ENCODE measurements at regions not wholly inside any gene's neighbourhood (a gene's known extent, or its start where the extent isn't known, plus 50 kb on each side); places are given as distances from the start of the nearest gene placed in this dataset.

GRCh38 chr14:86039176-86039575 lies 509.2 kb downstream of the FLRT2 start:
- DNase-seq (ENCODE audit: low read depth, low spot score) (no peak), ATAC-seq (no peak)
- H3K36me3 ChIP-seq (ENCODE audit: control insufficient read depth, insufficient read depth, low read length) = no peaks in the 10 kb centered on the region
- TF ChIP-seq, protein P1, sequence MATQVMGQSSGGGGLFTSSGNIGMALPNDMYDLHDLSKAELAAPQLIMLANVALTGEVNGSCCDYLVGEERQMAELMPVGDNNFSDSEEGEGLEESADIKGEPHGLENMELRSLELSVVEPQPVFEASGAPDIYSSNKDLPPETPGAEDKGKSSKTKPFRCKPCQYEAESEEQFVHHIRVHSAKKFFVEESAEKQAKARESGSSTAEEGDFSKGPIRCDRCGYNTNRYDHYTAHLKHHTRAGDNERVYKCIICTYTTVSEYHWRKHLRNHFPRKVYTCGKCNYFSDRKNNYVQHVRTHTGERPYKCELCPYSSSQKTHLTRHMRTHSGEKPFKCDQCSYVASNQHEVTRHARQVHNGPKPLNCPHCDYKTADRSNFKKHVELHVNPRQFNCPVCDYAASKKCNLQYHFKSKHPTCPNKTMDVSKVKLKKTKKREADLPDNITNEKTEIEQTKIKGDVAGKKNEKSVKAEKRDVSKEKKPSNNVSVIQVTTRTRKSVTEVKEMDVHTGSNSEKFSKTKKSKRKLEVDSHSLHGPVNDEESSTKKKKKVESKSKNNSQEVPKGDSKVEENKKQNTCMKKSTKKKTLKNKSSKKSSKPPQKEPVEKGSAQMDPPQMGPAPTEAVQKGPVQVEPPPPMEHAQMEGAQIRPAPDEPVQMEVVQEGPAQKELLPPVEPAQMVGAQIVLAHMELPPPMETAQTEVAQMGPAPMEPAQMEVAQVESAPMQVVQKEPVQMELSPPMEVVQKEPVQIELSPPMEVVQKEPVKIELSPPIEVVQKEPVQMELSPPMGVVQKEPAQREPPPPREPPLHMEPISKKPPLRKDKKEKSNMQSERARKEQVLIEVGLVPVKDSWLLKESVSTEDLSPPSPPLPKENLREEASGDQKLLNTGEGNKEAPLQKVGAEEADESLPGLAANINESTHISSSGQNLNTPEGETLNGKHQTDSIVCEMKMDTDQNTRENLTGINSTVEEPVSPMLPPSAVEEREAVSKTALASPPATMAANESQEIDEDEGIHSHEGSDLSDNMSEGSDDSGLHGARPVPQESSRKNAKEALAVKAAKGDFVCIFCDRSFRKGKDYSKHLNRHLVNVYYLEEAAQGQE (IDR thresholded peaks at IDR 0.05; ENCODE audit: insufficient read depth in 1 of 2, low read depth in 2 of 2, low read length in 1 of 2) = no peak
- no peak for TF ChIP-seq TCF7L2 (IDR thresholded peaks at IDR 0.05; ENCODE audit: low read depth, low read length)
- TF ChIP-seq POLR2AphosphoS5 (IDR thresholded peaks at IDR 0.05; ENCODE audit: low read depth, low read length) = no peak
- TF ChIP-seq, protein P2, sequence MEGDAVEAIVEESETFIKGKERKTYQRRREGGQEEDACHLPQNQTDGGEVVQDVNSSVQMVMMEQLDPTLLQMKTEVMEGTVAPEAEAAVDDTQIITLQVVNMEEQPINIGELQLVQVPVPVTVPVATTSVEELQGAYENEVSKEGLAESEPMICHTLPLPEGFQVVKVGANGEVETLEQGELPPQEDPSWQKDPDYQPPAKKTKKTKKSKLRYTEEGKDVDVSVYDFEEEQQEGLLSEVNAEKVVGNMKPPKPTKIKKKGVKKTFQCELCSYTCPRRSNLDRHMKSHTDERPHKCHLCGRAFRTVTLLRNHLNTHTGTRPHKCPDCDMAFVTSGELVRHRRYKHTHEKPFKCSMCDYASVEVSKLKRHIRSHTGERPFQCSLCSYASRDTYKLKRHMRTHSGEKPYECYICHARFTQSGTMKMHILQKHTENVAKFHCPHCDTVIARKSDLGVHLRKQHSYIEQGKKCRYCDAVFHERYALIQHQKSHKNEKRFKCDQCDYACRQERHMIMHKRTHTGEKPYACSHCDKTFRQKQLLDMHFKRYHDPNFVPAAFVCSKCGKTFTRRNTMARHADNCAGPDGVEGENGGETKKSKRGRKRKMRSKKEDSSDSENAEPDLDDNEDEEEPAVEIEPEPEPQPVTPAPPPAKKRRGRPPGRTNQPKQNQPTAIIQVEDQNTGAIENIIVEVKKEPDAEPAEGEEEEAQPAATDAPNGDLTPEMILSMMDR (IDR thresholded peaks at IDR 0.05) = no peak
- TF ChIP-seq SIN3A (IDR thresholded peaks at IDR 0.05; ENCODE audit: borderline replicate concordance, insufficient read depth, low read depth, low read length) = no peak
- no TSS peak for BruUV-seq (replicated peaks)
- no peak overlapping the region for H3K4me3 ChIP-seq (ENCODE audit: low read depth in 2 of 2, low read length in 2 of 2)
- intact Hi-C loops (cut with micrococcal nuclease; ENCODE audit: unreplicated experiment) (no loop called here), in situ Hi-C loops (cut with HindIII; ENCODE audit: low pct_unique_long_range_greater_than_20kb, low sequenced_read_pairs) (no loop called here)
- no peaks in the 10 kb centered on the region for H3K4me1 ChIP-seq (ENCODE audit: control insufficient read depth, insufficient read depth, low read length)
- ChIA-PET CTCF (no interaction called here), POLR2A (no interaction called here)
- no peaks in the 10 kb centered on the region for H3K27me3 ChIP-seq (ENCODE audit: control insufficient read depth, insufficient read depth, low read length)
- no peaks in the 10 kb centered on the region for H3K9me3 ChIP-seq (ENCODE audit: control insufficient read depth, insufficient read depth, low read depth, low read length)
- no peak overlapping the region for H3K27ac ChIP-seq (ENCODE audit: low read length)

DNA sequence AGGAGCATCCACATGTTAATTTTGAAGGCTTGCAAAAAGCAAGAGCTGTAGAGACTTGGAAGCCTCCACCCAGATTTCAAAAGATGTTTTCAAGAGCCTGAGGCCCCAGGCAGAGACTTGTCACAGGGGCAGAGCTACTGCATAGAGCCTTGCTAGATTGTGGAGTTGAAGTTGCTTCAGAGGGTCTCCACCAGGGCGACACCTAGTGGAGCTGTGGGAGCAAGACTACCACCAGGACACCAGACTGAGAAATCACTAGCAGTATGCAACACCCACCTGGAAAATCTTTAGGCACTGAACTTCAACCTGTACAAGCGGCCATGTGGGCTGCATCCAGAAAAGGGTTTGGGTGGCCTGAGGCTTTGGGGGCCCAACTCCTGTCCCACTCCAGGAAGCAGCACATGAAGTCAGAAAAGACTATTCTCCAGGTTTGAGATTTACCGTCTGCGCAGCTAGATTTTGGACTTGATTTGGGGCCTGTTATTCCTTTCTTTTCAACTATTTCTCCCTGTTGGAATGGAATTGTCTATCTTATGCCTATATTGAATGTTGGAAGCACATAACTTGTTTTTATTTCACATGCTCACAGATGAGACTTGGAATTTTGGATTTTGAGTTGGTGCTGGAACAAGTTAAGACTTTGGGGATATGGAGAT lies 508.6 kb downstream of the FLRT2 start:
- POLR2A ChIA-PET = no interaction called here
- TF ChIP-seq TCF7L2 (IDR thresholded peaks at IDR 0.05; ENCODE audit: low read depth, low read length) = no peak
- TF ChIP-seq, protein P2 (IDR thresholded peaks at IDR 0.05) = peak; percentile 69
- Histone ChIP-seq H3K9me3 (ENCODE audit: control insufficient read depth, insufficient read depth, low read depth, low read length) (no peaks in the 10 kb centered on the region), H3K27ac (ENCODE audit: low read length) (no peak overlapping the region), H3K36me3 (ENCODE audit: control insufficient read depth, insufficient read depth, low read length) (no peaks in the 10 kb centered on the region), H3K4me3 (ENCODE audit: low read depth in 2 of 2, low read length in 2 of 2) (no peak overlapping the region), H3K27me3 (ENCODE audit: control insufficient read depth, insufficient read depth, low read length) (no peaks in the 10 kb centered on the region), H3K4me1 (ENCODE audit: control insufficient read depth, insufficient read depth, low read length) (no peaks in the 10 kb centered on the region)
- BruUV-seq (replicated peaks) = no TSS peak
- CTCF ChIA-PET = no interaction called here
- in situ Hi-C loops (cut with HindIII; ENCODE audit: low pct_unique_long_range_greater_than_20kb, low sequenced_read_pairs) = no loop called here
- intact Hi-C loops (cut with micrococcal nuclease; ENCODE audit: unreplicated experiment) = no loop called here
- DNase-seq (ENCODE audit: low read depth, low spot score) = no peak
- ATAC-seq = no peak

Measured in Panc1 (cell line).